ENCODE measurements at regions not wholly inside any gene's neighbourhood (a gene's known extent, or its start where the extent isn't known, plus 50 kb on each side); places are given as distances from the start of the nearest gene placed in this dataset.

DNA sequence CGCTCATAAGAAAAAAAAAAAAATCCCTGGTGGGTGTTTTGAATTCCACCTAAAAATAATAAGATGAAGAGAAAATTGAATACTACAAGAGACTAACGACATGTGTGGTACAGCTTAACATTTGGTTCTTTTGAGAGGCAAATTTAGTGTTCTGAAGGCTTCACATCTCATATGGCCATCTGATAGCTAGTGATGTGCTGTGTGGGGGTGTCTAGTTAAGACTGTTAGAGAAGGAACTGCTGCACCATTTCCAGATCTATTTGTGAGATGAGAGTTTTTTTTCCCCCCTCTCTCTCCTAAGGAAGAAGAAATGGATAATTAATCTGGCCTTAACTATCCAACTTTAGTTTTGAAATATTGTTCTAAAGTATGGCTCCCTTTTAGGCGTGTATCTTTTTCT is 321.6 kb downstream of the SLC4A3 start:
- intact Hi-C loops (cut with micrococcal nuclease), result no loop called here

- intact Hi-C loops (cut with micrococcal nuclease), result no loop called here
These were observed 323.7 kb downstream of the SLC4A3 start for GRCh38 chr2:219951099-219951498.

GRCh38 chr2:219954331-219954730 is 326.9 kb downstream of the SLC4A3 start:
- intact Hi-C loops (cut with micrococcal nuclease), result no loop called here

GRCh38 chr2:219957820-219958219 is 330.4 kb downstream of the SLC4A3 start:
- intact Hi-C loops (cut with micrococcal nuclease), result no loop called here

GRCh38 chr2:219958941-219959340 is 331.5 kb downstream of the SLC4A3 start:
- intact Hi-C loops (cut with micrococcal nuclease), result no loop called here

DNA sequence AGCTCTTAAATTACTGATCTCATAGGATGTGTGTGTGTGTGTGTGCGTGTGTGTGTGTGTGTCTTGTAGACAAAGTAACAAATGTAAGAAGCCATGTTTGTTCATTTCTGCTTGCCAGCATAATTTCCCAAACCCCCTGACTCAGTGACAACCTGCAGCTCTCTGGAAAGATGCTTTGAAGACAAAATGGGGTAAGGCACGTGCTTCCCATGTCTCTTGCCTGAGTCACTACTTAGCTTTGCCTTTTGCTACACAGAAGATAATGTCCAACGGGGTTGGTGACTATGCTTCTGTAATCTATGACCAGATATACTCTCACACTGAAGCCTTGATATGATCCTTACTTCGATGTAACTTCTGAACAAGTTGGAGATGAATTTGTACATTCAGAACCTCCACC is 332.0 kb downstream of the SLC4A3 start:
- intact Hi-C loops (cut with micrococcal nuclease), result no loop called here

GRCh38 chr2:219961947-219962498 is 334.6 kb downstream of the SLC4A3 start:
- intact Hi-C loops (cut with micrococcal nuclease), result no loop called here

GRCh38 chr2:219962801-219963200 is 335.4 kb downstream of the SLC4A3 start:
- intact Hi-C loops (cut with micrococcal nuclease), result no loop called here

- intact Hi-C loops (cut with micrococcal nuclease), result no loop called here
These were observed 338.1 kb downstream of the SLC4A3 start for GRCh38 chr2:219965287-219966194.

DNA sequence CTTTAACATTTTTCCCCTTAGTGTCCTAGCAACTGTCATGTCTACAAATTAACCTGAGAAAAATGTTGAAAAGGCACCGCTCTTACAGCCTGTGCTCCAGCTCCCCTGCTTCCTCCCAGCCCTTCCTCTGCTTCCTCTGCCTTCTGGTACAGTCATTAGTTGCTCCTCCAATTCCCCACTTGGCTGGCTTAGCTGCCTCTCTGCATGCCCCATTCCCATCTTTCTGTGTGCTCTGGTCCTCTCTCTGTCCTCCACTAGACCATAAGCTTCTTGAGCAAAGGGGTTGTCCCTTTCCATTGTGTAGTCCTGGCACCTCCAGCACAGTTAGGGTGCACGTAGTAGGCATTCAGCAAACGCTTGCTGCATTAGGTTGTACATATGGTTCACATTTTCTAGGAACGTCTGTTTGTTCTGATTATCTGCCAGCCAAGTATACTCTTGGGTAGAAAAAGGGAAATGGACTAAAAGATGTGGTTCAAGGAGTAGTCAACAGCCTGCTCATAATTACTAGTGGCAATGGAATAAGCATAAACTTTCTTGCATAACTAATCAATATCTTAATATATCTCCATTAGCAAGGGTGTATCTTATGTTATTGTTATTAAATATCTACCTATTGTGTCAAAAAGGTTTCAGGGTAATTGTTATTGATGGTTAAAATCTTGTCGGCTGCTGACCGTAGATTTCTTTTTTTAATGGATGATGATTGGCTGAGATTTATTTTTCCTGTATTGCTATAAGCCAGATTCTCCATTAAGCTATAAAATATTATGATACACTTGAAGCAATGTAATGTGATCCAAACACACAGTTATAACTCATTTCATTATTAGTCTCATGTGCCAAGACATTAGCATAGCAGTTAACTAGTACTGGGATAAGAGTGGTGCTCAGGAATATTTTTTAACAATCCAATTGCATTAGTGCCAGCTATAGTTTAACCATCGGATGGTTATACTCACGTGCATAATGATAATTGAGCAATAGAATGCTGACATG is 340.1 kb downstream of the SLC4A3 start:
- intact Hi-C loops (cut with micrococcal nuclease), result no loop called here

GRCh38 chr2:219968685-219969345 is 341.4 kb downstream of the SLC4A3 start:
- intact Hi-C loops (cut with micrococcal nuclease), result no loop called here

GRCh38 chr2:219969508-219969907 is 342.1 kb downstream of the SLC4A3 start:
- intact Hi-C loops (cut with micrococcal nuclease), result no loop called here

DNA sequence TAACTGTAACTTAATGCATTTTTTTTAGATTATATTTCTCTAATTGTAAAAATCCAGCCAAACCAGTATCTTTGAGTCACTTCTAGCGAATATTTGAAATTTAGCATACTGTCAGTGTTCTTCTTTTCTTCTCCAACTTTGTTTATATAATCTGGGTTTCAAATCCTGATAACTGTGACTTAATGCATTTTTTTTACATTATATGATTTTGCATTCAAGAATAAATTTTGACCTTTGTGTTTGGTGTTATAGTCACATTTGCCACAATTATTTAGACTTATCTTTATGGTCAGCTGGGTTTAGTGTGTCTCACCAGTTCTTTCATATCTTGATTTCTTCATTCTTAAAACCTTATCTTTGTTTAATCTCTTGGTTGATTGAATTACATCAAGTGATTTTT is 345.7 kb downstream of the SLC4A3 start:
- intact Hi-C loops (cut with micrococcal nuclease), result no loop called here

DNA sequence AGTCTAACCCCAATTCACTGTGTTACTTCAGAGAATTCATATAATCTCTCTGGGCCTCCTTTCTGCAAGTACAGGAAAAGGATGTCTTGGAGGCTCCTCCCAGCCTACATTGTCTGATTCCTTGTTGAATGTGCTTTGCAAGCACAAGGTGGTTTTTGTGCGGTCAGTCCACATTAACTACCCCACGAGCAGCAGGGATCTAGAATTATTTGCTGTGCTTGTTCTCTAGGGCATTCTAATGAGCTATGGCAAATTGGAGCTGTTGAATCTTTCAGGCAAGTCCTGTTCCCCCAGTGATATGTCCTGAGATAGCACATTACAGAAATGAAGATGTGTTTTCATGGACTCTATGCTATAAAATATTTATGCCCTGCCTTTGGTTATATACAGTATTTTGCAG is 349.4 kb downstream of the SLC4A3 start:
- intact Hi-C loops (cut with micrococcal nuclease), result no loop called here

DNA sequence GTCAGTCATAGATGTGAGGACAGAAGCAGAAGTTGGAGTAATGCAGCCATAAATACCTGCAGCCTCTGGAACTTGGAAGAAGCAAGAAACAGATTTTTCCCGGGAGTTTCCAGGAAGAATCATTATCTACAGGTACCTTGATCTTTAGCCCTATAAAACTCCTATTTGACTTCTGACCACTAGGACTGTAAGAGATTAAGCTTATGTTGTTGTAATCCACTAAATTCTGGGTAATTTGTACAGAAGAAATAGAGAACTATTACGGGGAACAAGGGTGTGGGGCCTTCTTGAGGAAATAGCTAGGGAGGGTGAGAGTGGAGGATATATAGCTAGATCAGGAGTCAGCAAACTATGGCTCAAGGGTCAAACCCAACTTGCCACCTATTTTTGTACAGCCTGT is 353.2 kb downstream of the SLC4A3 start:
- intact Hi-C loops (cut with micrococcal nuclease), result no loop called here

DNA sequence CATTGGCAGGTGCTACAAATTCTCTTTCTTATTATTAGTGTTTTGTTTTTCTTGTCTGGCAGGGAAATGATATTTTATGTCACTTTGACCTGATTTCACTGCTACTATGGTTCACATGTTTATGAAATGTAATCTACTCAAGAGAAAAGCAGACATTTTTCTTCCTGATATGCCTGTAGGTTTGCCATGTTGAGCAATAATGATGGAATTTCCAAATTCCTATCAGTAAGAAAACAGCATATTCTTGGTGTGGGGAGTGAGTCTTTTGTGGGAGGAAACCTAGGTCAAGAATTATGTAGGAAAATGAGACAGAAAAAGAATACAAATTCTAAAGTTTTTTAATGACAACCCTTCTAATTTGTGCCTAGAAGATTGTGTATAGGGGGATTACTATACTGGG is 356.4 kb downstream of the SLC4A3 start:
- intact Hi-C loops (cut with micrococcal nuclease), result no loop called here

GRCh38 chr2:219985017-219985416 is 357.6 kb downstream of the SLC4A3 start:
- intact Hi-C loops (cut with micrococcal nuclease), result no loop called here

- intact Hi-C loops (cut with micrococcal nuclease), result no loop called here
These were observed 360.4 kb downstream of the SLC4A3 start for GRCh38 chr2:219987830-219988229.

DNA sequence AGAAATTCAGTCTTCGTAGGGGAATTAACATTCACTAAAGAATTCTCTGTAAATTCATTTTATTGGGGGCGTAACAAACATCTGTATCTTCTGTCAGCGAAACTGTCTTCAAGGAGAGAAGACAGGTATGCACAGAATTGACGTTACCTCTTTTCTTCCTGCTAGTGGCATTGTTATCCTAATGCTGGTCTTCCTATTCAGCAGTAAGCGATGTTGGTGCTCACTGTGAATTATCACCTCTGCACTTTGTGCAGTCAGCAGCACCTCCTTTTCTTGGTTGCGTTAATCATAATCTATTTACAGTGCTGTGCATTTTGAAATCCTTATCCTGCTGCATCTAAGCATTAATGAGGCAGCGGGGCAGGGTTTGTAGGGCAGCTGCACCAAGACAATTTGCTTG is 362.3 kb downstream of the SLC4A3 start:
- intact Hi-C loops (cut with micrococcal nuclease), result no loop called here

GRCh38 chr2:219991116-219991515 is 363.7 kb downstream of the SLC4A3 start:
- intact Hi-C loops (cut with micrococcal nuclease), result no loop called here

GRCh38 chr2:219995399-219995798 is 368.0 kb downstream of the SLC4A3 start:
- intact Hi-C loops (cut with micrococcal nuclease), result no loop called here
